Natural killer cell (primary cell): ENCODE measurements at regions not wholly inside any gene's neighbourhood (a gene's known extent, or its start where the extent isn't known, plus 50 kb on each side); places are given as distances from the start of the nearest gene placed in this dataset.
A peak's percentile ranks its signal among the peaks of the same experiment; 100 is the strongest.

ENCODE experiments used
- ATAC-seq, 3 donors: fragments of 150-1000 bp in 2 of 3; fragments of 200-7000 bp in 1 of 3; cut with Tn5 transposase; 1 replicate in 1 of 3; 2 replicates in 2 of 3; pipeline ENCODE4 v1.10.0; 2021; ENCODE audit warnings: mild to moderate bottlenecking in 2 of 3, moderate library complexity in 2 of 3
- DNase-seq, 2 donors: peaks; one replicate each; pipeline versions ENCODE4 v3.0.0 to v3.0.0-alpha.2; 2013 to 2021; ENCODE audit warnings: mixed read lengths in 1 of 2
- H3K27ac ChIP-seq: one replicate; pipeline ENCODE4 v1.5.1; 2013; ENCODE audit warnings: mild to moderate bottlenecking, low read length
- H3K27me3 ChIP-seq: one replicate; pipeline ENCODE4 v1.6.1; 2013; ENCODE audit warnings: low read length; ENCODE audit not compliant: control insufficient read depth, insufficient read depth
- H3K36me3 ChIP-seq: one replicate; pipeline ENCODE4 v1.6.1; 2013; ENCODE audit warnings: low read length; ENCODE audit not compliant: control insufficient read depth, insufficient read depth
- H3K4me1 ChIP-seq: one replicate; pipeline ENCODE4 v1.6.1; 2013; ENCODE audit warnings: low read length; ENCODE audit not compliant: control insufficient read depth, insufficient read depth
- H3K4me3 ChIP-seq: one replicate; pipeline ENCODE4 v1.5.1; 2013; ENCODE audit warnings: low read length
- H3K9me3 ChIP-seq: one replicate; pipeline ENCODE4 v1.6.1; 2013; ENCODE audit warnings: low read length; ENCODE audit not compliant: control insufficient read depth, insufficient read depth
- H3K27ac Mint-ChIP-seq, 2 donors: one replicate each; pipeline ENCODE4 v1.8.0; 2022; ENCODE audit warnings: mild to moderate bottlenecking in 2 of 2, mixed read lengths in 2 of 2, moderate library complexity in 1 of 2
- H3K27me3 Mint-ChIP-seq, 2 donors: one replicate each; pipeline ENCODE4 v1.8.0; 2022; ENCODE audit warnings: low read depth in 2 of 2, mixed read lengths in 2 of 2
- H3K36me3 Mint-ChIP-seq: one replicate; pipeline ENCODE4 v1.8.0; 2022; ENCODE audit warnings: mixed read lengths
- H3K4me1 Mint-ChIP-seq, 2 donors: one replicate each; pipeline ENCODE4 v1.8.0; 2022; ENCODE audit warnings: mixed read lengths in 2 of 2
- H3K4me3 Mint-ChIP-seq: one replicate; pipeline ENCODE4 v1.8.0; 2022; ENCODE audit warnings: mild to moderate bottlenecking, moderate library complexity, mixed read lengths
- H3K9me3 Mint-ChIP-seq, 2 donors: one replicate each; pipeline ENCODE4 v1.8.0; 2022; ENCODE audit warnings: mixed read lengths in 2 of 2
- CTCF ChIP-seq: fragments of 200-600 bp; IDR thresholded peaks from one replicate; pipeline ENCODE4 v1.8.0; 2022; ENCODE audit warnings: antibody characterized with exemption
- WGBS: methylation state at CpG from one replicate; pipeline ENCODE4 v1.1.7; 2013; ENCODE audit warnings: missing lambda C conversion rate; ENCODE audit not compliant: insufficient coverage; 5-methylcytosine and 5-hydroxymethylcytosine counted together
- intact Hi-C: fragments of 100-400 bp; cut with micrococcal nuclease; formaldehyde crosslinking; loops from one replicate; pipeline ENCODE4 v1.14.2; 2022

GRCh38 chr5:4180703-4181102 is 585.1 kb downstream of the IRX1 start:
- H3K27ac Mint-ChIP-seq: no peak overlapping the region
- no peaks in the 10 kb centered on the region for H3K36me3 ChIP-seq
- no peaks in the 10 kb centered on the region for H3K4me1 ChIP-seq
- no peaks in the 10 kb centered on the region for H3K27me3 Mint-ChIP-seq
- H3K9me3 ChIP-seq: peaks cover 5% of the 10 kb centered on the region
- intact Hi-C loops: no loop called here
- no peak for ATAC-seq
- DNase-seq: no peak
- peaks cover 3% of the 10 kb centered on the region in 2 donors for H3K9me3 Mint-ChIP-seq
- H3K4me1 Mint-ChIP-seq: no peaks in the 10 kb centered on the region
- H3K27ac ChIP-seq: no peak overlapping the region
- no peaks in the 10 kb centered on the region for H3K27me3 ChIP-seq
- WGBS: 86% methylated on average over 5 of the region's 5 CpGs
- peaks cover 24% of the 10 kb centered on the region for H3K36me3 Mint-ChIP-seq
- H3K4me3 Mint-ChIP-seq: no peak overlapping the region
- no peak for TF ChIP-seq CTCF
- H3K4me3 ChIP-seq: no peak overlapping the region

GRCh38 chr5:4182144-4182543 is 586.5 kb downstream of the IRX1 start:
- 71% methylated on average over 5 of the region's 5 CpGs for WGBS
- Mint-ChIP-seq H3K36me3 (peaks cover 20% of the 10 kb centered on the region), H3K9me3 (peaks cover 2 to 3% of the 10 kb centered on the region in 2 donors), H3K4me1 (peaks cover 0 to 5% of the 10 kb centered on the region in 2 donors), H3K4me3 (no peak overlapping the region), H3K27me3 (no peaks in the 10 kb centered on the region), H3K27ac (no peak overlapping the region)
- intact Hi-C loops: no loop called here
- DNase-seq (no peak), ATAC-seq (no peak)
- no peak overlapping the region for H3K4me3 ChIP-seq
- peaks cover 5% of the 10 kb centered on the region for H3K9me3 ChIP-seq
- no peak for TF ChIP-seq CTCF
- H3K4me1 ChIP-seq: no peaks in the 10 kb centered on the region
- H3K36me3 ChIP-seq: no peaks in the 10 kb centered on the region
- H3K27me3 ChIP-seq: no peaks in the 10 kb centered on the region
- no peak overlapping the region for H3K27ac ChIP-seq

GRCh38 chr5:4185127-4185526 is 589.5 kb downstream of the IRX1 start:
- Mint-ChIP-seq H3K4me1 (peaks cover 0 to 5% of the 10 kb centered on the region in 2 donors), H3K36me3 (peaks cover 17% of the 10 kb centered on the region), H3K4me3 (no peak overlapping the region), H3K27me3 (no peaks in the 10 kb centered on the region), H3K9me3 (peaks cover 2 to 3% of the 10 kb centered on the region in 2 donors), H3K27ac (no peak overlapping the region)
- no peaks in the 10 kb centered on the region for H3K36me3 ChIP-seq
- H3K4me1 ChIP-seq: no peaks in the 10 kb centered on the region
- DNase-seq: no peak
- TF ChIP-seq CTCF: no peak
- H3K9me3 ChIP-seq: peaks cover 5% of the 10 kb centered on the region
- WGBS: 90% methylated on average over 2 of the region's 2 CpGs
- H3K27ac ChIP-seq: no peak overlapping the region
- intact Hi-C loops: no loop called here
- no peak overlapping the region for H3K4me3 ChIP-seq
- ATAC-seq: no peak
- no peaks in the 10 kb centered on the region for H3K27me3 ChIP-seq

GRCh38 chr5:4188704-4189103 is 593.1 kb downstream of the IRX1 start:
- no peak for TF ChIP-seq CTCF
- ATAC-seq: peak in 1 of 3 donors; percentile 17
- H3K27ac ChIP-seq: no peak overlapping the region
- no peaks in the 10 kb centered on the region for H3K27me3 ChIP-seq
- intact Hi-C loops: no loop called here
- H3K4me1 ChIP-seq: no peaks in the 10 kb centered on the region
- H3K36me3 ChIP-seq: no peaks in the 10 kb centered on the region
- H3K4me1 Mint-ChIP-seq: peaks cover 0 to 5% of the 10 kb centered on the region in 2 donors
- no peaks in the 10 kb centered on the region for H3K9me3 ChIP-seq
- H3K27me3 Mint-ChIP-seq: no peaks in the 10 kb centered on the region
- peaks cover 0 to 3% of the 10 kb centered on the region in 2 donors for H3K9me3 Mint-ChIP-seq
- no peak overlapping the region for H3K27ac Mint-ChIP-seq
- H3K4me3 Mint-ChIP-seq: no peak overlapping the region
- H3K4me3 ChIP-seq: no peak overlapping the region
- no peak for DNase-seq
- WGBS: 89% methylated on average over 3 of the region's 4 CpGs
- H3K36me3 Mint-ChIP-seq: peaks cover 14% of the 10 kb centered on the region
